ENCODE measurements at regions not wholly inside any gene's neighbourhood (a gene's known extent, or its start where the extent isn't known, plus 50 kb on each side); places are given as distances from the start of the nearest gene placed in this dataset.

DNA sequence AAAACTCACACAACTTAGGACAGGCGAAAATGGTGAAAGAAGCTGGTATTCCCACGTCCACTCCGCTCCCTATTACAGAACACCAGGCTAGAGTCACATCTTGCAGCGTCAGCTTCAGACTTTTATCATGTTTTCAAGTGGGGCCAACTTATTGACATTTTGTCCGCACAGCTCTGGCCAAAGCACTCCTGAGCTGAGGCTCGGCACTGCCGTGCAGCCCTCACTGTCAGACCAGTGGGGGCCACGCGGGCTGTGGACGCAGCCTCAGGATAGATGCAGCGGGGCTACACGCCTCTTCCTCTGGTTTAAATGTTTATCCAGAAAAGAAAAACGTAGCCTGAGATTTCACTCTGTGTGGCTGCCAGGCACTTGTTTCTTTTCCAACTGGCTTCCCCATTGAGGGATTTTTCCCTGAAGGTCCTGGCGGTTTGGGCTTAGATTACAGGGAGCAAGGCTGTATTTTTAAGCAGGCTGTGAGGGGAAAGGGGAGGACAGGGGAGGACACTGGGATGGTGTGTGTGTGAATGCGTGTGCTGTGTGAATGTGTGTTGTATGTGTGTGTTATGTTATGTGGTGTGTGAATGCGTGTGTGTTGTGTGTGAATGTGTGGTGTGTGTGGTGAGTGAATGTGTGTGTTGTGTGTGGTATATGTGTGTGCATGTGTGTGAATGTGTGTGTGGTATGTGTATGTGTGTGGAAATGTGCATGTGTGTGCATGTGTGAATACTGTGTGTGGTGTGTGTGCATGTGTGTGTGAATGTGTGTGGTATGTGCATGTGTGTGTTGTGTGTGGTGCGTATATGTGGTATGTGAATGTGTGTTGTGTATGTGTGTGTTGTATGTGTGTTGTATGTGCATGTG lies 267.6 kb downstream of the DCDC2C start:
- Histone ChIP-seq H3K4me3 (ENCODE audit: low read length in 2 of 2) (no peak overlapping the region), H3K27me3 (ENCODE audit: insufficient read depth, low read length) (no peaks in the 10 kb centered on the region), H3K27ac (ENCODE audit: low read depth, low read length) (no peak overlapping the region), H3K36me3 (ENCODE audit: insufficient read depth, low read length) (no peaks in the 10 kb centered on the region), H3K4me1 (ENCODE audit: insufficient read depth, low read length) (no peaks in the 10 kb centered on the region), H3K9me3 (ENCODE audit: control insufficient read depth in 1 of 2, low read length in 2 of 2) (no peaks in the 10 kb centered on the region)
- POLR2A ChIA-PET (ENCODE audit: partially characterized antibody), result no interaction called here
- CTCF ChIA-PET (ENCODE audit: partially characterized antibody), result no interaction called here
- no peaks in the 10 kb centered on the region for H3K27me3 Mint-ChIP-seq
- H3K36me3 Mint-ChIP-seq, result no peaks in the 10 kb centered on the region
- no peaks in the 10 kb centered on the region for H3K4me1 Mint-ChIP-seq
- no peak for DNase-seq
- H3K9me3 Mint-ChIP-seq, result peaks cover 0 to 4% (median 0%) of the 10 kb centered on the region in 8 donors
- intact Hi-C loops (cut with micrococcal nuclease), result no loop called here
- no peak overlapping the region for H3K27ac Mint-ChIP-seq
- H3K4me3 Mint-ChIP-seq, result no peak overlapping the region

DNA sequence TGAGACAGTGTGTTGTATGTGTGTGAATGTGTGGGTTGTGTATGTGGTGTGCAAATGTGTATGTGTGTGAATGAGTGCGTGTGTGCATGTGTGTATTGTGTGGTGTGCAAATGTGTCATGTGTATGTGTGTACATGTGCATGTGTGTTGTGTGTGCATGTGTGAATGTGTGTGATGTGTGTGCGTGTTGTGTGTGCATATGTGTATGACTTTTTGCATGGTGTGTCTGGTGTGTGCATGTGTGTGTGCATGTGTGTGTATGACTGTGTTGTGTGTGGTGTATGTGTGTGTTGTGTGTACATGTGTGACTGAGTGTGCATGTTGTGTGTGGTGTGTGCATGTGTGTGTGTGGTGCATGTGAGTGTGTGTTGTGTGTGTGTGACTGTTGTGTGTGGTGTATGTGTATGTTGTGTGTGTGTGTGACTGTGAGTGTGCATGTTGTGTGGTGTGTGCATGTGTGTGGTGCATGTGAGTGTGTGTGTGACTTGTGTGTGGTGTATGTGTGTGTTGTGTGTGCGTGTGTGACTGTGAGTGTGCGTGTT lies 268.3 kb downstream of the DCDC2C start:
- Histone ChIP-seq H3K27me3 (ENCODE audit: insufficient read depth, low read length) (no peaks in the 10 kb centered on the region), H3K4me3 (ENCODE audit: low read length in 2 of 2) (no peak overlapping the region), H3K36me3 (ENCODE audit: insufficient read depth, low read length) (no peaks in the 10 kb centered on the region), H3K4me1 (ENCODE audit: insufficient read depth, low read length) (no peaks in the 10 kb centered on the region), H3K9me3 (ENCODE audit: control insufficient read depth in 1 of 2, low read length in 2 of 2) (no peaks in the 10 kb centered on the region), H3K27ac (ENCODE audit: low read depth, low read length) (no peak overlapping the region)
- H3K36me3 Mint-ChIP-seq, result no peaks in the 10 kb centered on the region
- H3K27me3 Mint-ChIP-seq, result no peaks in the 10 kb centered on the region
- ChIA-PET CTCF (ENCODE audit: partially characterized antibody) (no interaction called here), POLR2A (ENCODE audit: partially characterized antibody) (no interaction called here)
- H3K27ac Mint-ChIP-seq, result no peak overlapping the region
- H3K9me3 Mint-ChIP-seq, result peaks cover 0 to 5% (median 0%) of the 10 kb centered on the region in 8 donors
- H3K4me1 Mint-ChIP-seq, result no peaks in the 10 kb centered on the region
- no peak for DNase-seq
- H3K4me3 Mint-ChIP-seq, result no peak overlapping the region
- intact Hi-C loops (cut with micrococcal nuclease), result no loop called here

DNA sequence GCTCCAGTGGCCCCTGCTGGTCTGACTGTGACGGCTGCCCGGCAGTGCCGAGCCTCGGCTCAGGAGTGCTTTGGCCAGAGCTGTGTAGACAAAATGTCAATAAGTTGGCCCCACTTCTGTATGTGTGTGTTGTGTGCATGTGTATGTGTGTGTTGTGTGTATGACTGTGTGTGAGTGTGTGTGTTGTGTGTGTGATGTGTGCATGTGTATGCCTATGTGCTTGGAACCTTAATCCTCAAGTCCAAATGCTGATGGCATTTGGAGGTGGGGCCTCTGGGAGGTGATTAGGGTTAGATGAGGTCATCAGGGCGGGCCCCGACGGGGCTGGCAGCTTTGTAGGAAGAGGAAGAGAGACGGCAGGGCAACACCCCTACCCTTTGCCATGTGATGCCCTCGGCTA lies 269.0 kb downstream of the DCDC2C start:
- H3K36me3 ChIP-seq (ENCODE audit: insufficient read depth, low read length), result no peaks in the 10 kb centered on the region
- no peaks in the 10 kb centered on the region for H3K4me1 Mint-ChIP-seq
- peaks cover 0 to 5% (median 0%) of the 10 kb centered on the region in 8 donors for H3K9me3 Mint-ChIP-seq
- H3K27ac ChIP-seq (ENCODE audit: low read depth, low read length), result no peak overlapping the region
- ChIA-PET CTCF (ENCODE audit: partially characterized antibody) (no interaction called here), POLR2A (ENCODE audit: partially characterized antibody) (no interaction called here)
- H3K9me3 ChIP-seq (ENCODE audit: control insufficient read depth in 1 of 2, low read length in 2 of 2), result no peaks in the 10 kb centered on the region
- intact Hi-C loops (cut with micrococcal nuclease), result no loop called here
- H3K36me3 Mint-ChIP-seq, result no peaks in the 10 kb centered on the region
- no peak overlapping the region for H3K27ac Mint-ChIP-seq
- DNase-seq, result no peak
- no peak overlapping the region for H3K4me3 ChIP-seq (ENCODE audit: low read length in 2 of 2)
- no peaks in the 10 kb centered on the region for H3K27me3 ChIP-seq (ENCODE audit: insufficient read depth, low read length)
- H3K4me3 Mint-ChIP-seq, result no peak overlapping the region
- H3K4me1 ChIP-seq (ENCODE audit: insufficient read depth, low read length), result no peaks in the 10 kb centered on the region
- H3K27me3 Mint-ChIP-seq, result no peaks in the 10 kb centered on the region

DNA sequence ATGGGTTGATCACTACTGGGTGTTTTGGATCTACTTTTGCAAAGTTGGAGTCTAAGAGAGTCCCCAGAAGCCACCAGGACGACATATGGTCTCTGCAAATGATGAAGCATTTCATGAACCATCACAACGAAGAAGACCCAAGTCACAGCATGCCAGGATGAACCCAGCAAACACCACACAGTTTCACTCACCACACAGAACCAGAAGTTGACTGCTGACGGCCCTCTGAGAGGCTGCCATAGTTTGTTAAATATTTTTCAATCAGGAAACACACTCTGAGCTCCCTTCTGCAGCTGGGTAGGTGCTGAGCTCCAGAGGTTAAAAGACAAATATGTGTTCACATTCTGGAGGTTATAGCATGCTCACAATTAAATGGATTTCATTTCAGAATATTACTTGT lies 271.4 kb downstream of the DCDC2C start:
- Mint-ChIP-seq H3K4me1 (no peaks in the 10 kb centered on the region), H3K4me3 (no peak overlapping the region)
- intact Hi-C loops (cut with micrococcal nuclease), result no loop called here

DNA sequence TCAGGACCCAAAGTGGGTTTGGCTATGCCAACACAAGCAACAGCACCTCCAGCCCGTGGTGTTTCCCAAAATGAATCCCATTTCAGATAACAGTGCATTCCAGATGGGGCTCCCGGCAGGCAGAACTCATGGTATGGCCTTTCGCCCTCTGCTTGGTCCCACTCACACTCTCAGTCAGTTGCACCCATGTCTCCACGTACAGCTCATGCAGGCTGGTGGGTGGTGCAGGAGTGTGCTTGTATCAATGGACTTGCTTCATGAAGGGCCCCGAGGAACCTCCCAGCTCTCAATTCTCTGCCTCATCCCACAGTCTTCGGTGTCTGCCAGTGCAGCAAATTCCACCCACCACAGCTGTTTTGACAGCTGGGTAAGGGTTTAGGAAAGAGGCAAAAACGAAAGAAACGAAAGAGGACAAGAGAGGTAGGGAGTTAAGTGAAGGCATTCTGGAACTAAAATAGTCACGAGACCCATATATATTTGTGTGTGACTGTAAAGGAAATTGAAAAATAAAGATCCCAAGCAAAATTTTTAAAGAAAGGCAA lies 278.1 kb downstream of the DCDC2C start:
- DNase-seq, result no peak
- ChIA-PET POLR2A (ENCODE audit: partially characterized antibody) (no interaction called here), CTCF (ENCODE audit: partially characterized antibody) (no interaction called here)
- H3K9me3 Mint-ChIP-seq, result peaks cover 0 to 12% (median 0%) of the 10 kb centered on the region in 8 donors
- intact Hi-C loops (cut with micrococcal nuclease), result no loop called here
- no peak overlapping the region for H3K4me3 Mint-ChIP-seq
- no peaks in the 10 kb centered on the region for H3K36me3 Mint-ChIP-seq
- no peaks in the 10 kb centered on the region for H3K4me1 Mint-ChIP-seq
- Histone ChIP-seq H3K9me3 (ENCODE audit: control insufficient read depth in 1 of 2, low read length in 2 of 2) (no peaks in the 10 kb centered on the region), H3K36me3 (ENCODE audit: insufficient read depth, low read length) (no peaks in the 10 kb centered on the region), H3K4me3 (ENCODE audit: low read length in 2 of 2) (no peak overlapping the region), H3K4me1 (ENCODE audit: insufficient read depth, low read length) (no peaks in the 10 kb centered on the region), H3K27ac (ENCODE audit: low read depth, low read length) (no peak overlapping the region), H3K27me3 (ENCODE audit: insufficient read depth, low read length) (no peaks in the 10 kb centered on the region)
- H3K27me3 Mint-ChIP-seq, result no peaks in the 10 kb centered on the region
- no peak overlapping the region for H3K27ac Mint-ChIP-seq

More for the DNA sequence above, 271.4 kb downstream of the DCDC2C start:
- no peaks in the 10 kb centered on the region for H3K36me3 ChIP-seq (ENCODE audit: insufficient read depth, low read length)
- Mint-ChIP-seq H3K27me3 (no peaks in the 10 kb centered on the region), H3K36me3 (no peaks in the 10 kb centered on the region), H3K9me3 (peaks cover 0 to 10% (median 0%) of the 10 kb centered on the region in 8 donors), H3K27ac (no peak overlapping the region)
- ChIA-PET POLR2A (ENCODE audit: partially characterized antibody) (no interaction called here), CTCF (ENCODE audit: partially characterized antibody) (no interaction called here)
- no peak overlapping the region for H3K27ac ChIP-seq (ENCODE audit: low read depth, low read length)
- no peak overlapping the region for H3K4me3 ChIP-seq (ENCODE audit: low read length in 2 of 2)
- no peak for DNase-seq
- H3K4me1 ChIP-seq (ENCODE audit: insufficient read depth, low read length), result no peaks in the 10 kb centered on the region
- H3K9me3 ChIP-seq (ENCODE audit: control insufficient read depth in 1 of 2, low read length in 2 of 2), result no peaks in the 10 kb centered on the region
- H3K27me3 ChIP-seq (ENCODE audit: insufficient read depth, low read length), result no peaks in the 10 kb centered on the region

DNA sequence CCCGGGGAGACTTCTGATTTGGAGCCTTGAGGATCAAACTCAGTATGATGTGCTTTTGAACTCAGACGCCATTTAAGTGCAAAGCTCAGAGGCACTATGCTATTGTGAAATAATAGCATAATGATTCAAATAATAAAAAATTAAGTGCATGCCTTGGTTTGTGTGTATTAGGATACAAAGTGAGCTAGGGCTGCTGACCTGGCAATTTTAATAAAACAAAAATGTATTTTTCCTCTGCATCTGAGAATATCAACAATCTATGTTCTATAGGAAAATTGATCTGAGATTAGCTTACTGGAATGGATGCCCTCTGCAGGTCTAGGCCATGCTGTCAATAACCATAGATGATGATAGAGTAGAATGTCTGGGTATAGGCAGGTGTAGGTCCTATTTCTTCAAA lies 278.8 kb downstream of the DCDC2C start:
- Histone ChIP-seq H3K36me3 (ENCODE audit: insufficient read depth, low read length) (no peaks in the 10 kb centered on the region), H3K27ac (ENCODE audit: low read depth, low read length) (no peak overlapping the region), H3K9me3 (ENCODE audit: control insufficient read depth in 1 of 2, low read length in 2 of 2) (no peaks in the 10 kb centered on the region), H3K27me3 (ENCODE audit: insufficient read depth, low read length) (no peaks in the 10 kb centered on the region), H3K4me1 (ENCODE audit: insufficient read depth, low read length) (no peaks in the 10 kb centered on the region), H3K4me3 (ENCODE audit: low read length in 2 of 2) (no peak overlapping the region)
- DNase-seq, result no peak
- intact Hi-C loops (cut with micrococcal nuclease), result no loop called here
- Mint-ChIP-seq H3K27ac (no peak overlapping the region), H3K9me3 (peaks cover 0 to 12% (median 0%) of the 10 kb centered on the region in 8 donors), H3K27me3 (no peaks in the 10 kb centered on the region), H3K4me1 (no peaks in the 10 kb centered on the region), H3K4me3 (no peak overlapping the region), H3K36me3 (no peaks in the 10 kb centered on the region)
- ChIA-PET POLR2A (ENCODE audit: partially characterized antibody) (no interaction called here), CTCF (ENCODE audit: partially characterized antibody) (no interaction called here)

DNA sequence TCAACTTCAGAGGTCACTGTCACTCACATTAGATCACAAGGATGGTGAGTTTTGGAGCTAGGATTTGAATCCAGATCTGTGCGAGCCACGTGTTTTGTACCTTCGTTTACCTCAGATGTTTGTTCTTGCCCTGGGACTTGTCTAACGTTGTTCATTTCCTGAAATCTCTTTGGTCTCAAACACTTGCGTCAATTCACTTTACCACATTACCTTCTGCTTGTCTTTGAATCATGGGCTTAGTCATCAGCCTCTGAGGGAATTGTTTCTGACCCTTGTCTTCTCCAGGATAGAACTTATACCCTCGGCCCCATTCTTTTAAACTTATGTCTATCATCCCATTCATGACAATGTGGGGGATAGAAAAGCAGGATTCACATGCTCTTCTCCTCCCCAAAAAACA lies 282.7 kb downstream of the DCDC2C start:
- ChIA-PET CTCF (ENCODE audit: partially characterized antibody) (no interaction called here), POLR2A (ENCODE audit: partially characterized antibody) (no interaction called here)
- DNase-seq, result no peak

More for the DNA sequence above, 282.7 kb downstream of the DCDC2C start:
- no peaks in the 10 kb centered on the region for H3K27me3 Mint-ChIP-seq
- no peak overlapping the region for H3K4me3 ChIP-seq (ENCODE audit: low read length in 2 of 2)
- no peaks in the 10 kb centered on the region for H3K36me3 ChIP-seq (ENCODE audit: insufficient read depth, low read length)
- H3K27me3 ChIP-seq (ENCODE audit: insufficient read depth, low read length), result no peaks in the 10 kb centered on the region
- H3K4me1 Mint-ChIP-seq, result no peaks in the 10 kb centered on the region
- peaks cover 0 to 10% (median 3%) of the 10 kb centered on the region in 8 donors for H3K9me3 Mint-ChIP-seq
- no peak overlapping the region for H3K27ac Mint-ChIP-seq
- no peaks in the 10 kb centered on the region for H3K4me1 ChIP-seq (ENCODE audit: insufficient read depth, low read length)
- intact Hi-C loops (cut with micrococcal nuclease), result no loop called here
- no peak overlapping the region for H3K4me3 Mint-ChIP-seq
- no peak overlapping the region for H3K27ac ChIP-seq (ENCODE audit: low read depth, low read length)
- no peaks in the 10 kb centered on the region for H3K36me3 Mint-ChIP-seq
- H3K9me3 ChIP-seq (ENCODE audit: control insufficient read depth in 1 of 2, low read length in 2 of 2), result no peaks in the 10 kb centered on the region

Measured in CD4-positive, alpha-beta memory T cell (primary cell).